Stromal cell of bone marrow (primary cell): ENCODE measurements at regions not wholly inside any gene's neighbourhood (a gene's known extent, or its start where the extent isn't known, plus 50 kb on each side); places are given as distances from the start of the nearest gene placed in this dataset.

Experiments used
- DNase-seq: peaks from one replicate; pipeline ENCODE4 v3.0.0-alpha.2; 2012; ENCODE audit warnings: low read depth

DNA sequence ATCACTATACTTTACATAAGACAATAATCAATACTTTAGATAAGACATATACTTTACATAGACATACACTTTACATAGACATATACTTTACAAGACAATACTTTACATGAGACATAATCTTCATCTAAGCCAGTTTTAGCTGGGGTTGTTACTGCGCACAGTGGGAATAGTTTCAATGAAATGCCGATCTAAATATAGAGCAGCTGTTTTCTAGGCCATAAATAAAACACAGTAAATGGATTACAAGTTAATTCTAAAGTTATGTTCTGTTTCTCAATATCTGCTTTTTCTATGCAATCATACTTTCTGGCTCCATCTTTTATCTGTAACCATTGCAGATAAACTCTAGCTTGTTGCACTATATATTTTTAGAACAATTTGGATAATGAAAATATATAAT lies 1470.6 kb upstream of the PABPC4L start:
- no peak for DNase-seq

DNA sequence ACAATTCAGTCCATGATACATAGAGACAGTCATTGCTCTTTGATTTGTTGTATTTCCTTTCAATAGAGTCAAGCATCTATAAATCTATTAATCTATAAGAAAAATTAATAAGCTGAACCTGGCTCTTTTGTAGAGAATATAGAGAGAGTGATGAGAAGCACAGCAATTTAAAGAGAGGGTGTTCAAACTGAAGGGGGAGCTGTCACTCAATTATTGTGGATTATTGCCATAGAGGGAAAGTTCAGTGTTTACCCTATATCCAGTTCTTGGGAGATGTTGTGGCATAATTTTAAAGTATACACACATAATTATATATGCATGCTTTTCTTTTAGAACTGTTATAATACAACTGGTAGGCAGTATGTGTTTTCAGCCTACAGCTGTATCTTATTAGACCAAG lies 1469.0 kb upstream of the PABPC4L start:
- no peak for DNase-seq
